A673 (cell line): ENCODE measurements at regions not wholly inside any gene's neighbourhood (a gene's known extent, or its start where the extent isn't known, plus 50 kb on each side); places are given as distances from the start of the nearest gene placed in this dataset.

Source experiments
- CTCF ChIP-seq: fragments of 300-800, 200-600 bp; sonication (generic); conservative IDR thresholded peaks from 2 replicates; pipeline ENCODE4 v1.5.1; 2017; ENCODE audit warnings: low read depth, mild to moderate bottlenecking, antibody characterized with exemption, low read length, moderate library complexity, mixed read lengths
- EZH2 ChIP-seq: fragments of 200-600 bp; sonication (generic); IDR thresholded peaks from 2 replicates; pipeline ENCODE4 v1.6.1; 2017; ENCODE audit warnings: borderline replicate concordance, low read depth, mild to moderate bottlenecking, mixed read lengths, antibody characterized with exemption, low read length; ENCODE audit not compliant: poor library complexity, severe bottlenecking

GRCh38 chr12:68449196-68449595 is 117.0 kb upstream of the MDM1 start:
- TF ChIP-seq CTCF, result no peak
- no peak for TF ChIP-seq EZH2
